Muscle of leg (tissue), 3 donors: ENCODE measurements at regions not wholly inside any gene's neighbourhood (a gene's known extent, or its start where the extent isn't known, plus 50 kb on each side); places are given as distances from the start of the nearest gene placed in this dataset.

Source experiments
- DNase-seq: peaks from one replicate; pipeline ENCODE4 v3.0.0; 2013
- H3K27ac ChIP-seq: one replicate; pipeline ENCODE4 v1.5.1; 2013; ENCODE audit warnings: mild to moderate bottlenecking, low read length, control low read depth
- H3K27me3 ChIP-seq: one replicate; pipeline ENCODE4 v1.6.1; 2013; ENCODE audit warnings: low read length; ENCODE audit not compliant: control insufficient read depth, insufficient read depth
- H3K36me3 ChIP-seq: one replicate; pipeline ENCODE4 v1.6.1; 2013; ENCODE audit warnings: low read length; ENCODE audit not compliant: control insufficient read depth, insufficient read depth
- H3K4me1 ChIP-seq: one replicate; pipeline ENCODE4 v1.6.1; 2013; ENCODE audit warnings: low read length; ENCODE audit not compliant: control insufficient read depth, insufficient read depth
- H3K4me3 ChIP-seq: one replicate; pipeline ENCODE4 v1.5.1; 2013; ENCODE audit warnings: low read length, control low read depth
- H3K9me3 ChIP-seq: replicated peaks from 2 replicates; pipeline ENCODE4 v1.6.1; 2013; ENCODE audit warnings: low read depth, low read length; ENCODE audit not compliant: control insufficient read depth
- WGBS: methylation state at CpG from one replicate; pipeline ENCODE4 v1.1.5; 2013; ENCODE audit warnings: missing lambda C conversion rate; ENCODE audit not compliant: insufficient coverage; 5-methylcytosine and 5-hydroxymethylcytosine counted together

- H3K9me3 ChIP-seq = no peaks in the 10 kb centered on the region
- WGBS = 53% methylated on average over 4 of the region's 11 CpGs
- H3K4me1 ChIP-seq = peaks cover 5% of the 10 kb centered on the region
- DNase-seq = no peak
- H3K36me3 ChIP-seq = no peaks in the 10 kb centered on the region
- no peaks in the 10 kb centered on the region for H3K27me3 ChIP-seq
- no peak overlapping the region for H3K4me3 ChIP-seq
- H3K27ac ChIP-seq = no peak overlapping the region
These were observed 750.1 kb downstream of the BRD1 start for GRCh38 chr22:49077586-49077985.

GRCh38 chr22:49077036-49077393 is 750.7 kb downstream of the BRD1 start:
- Histone ChIP-seq H3K9me3 (no peaks in the 10 kb centered on the region), H3K4me3 (no peak overlapping the region), H3K36me3 (no peaks in the 10 kb centered on the region), H3K4me1 (peaks cover 5% of the 10 kb centered on the region), H3K27me3 (no peaks in the 10 kb centered on the region), H3K27ac (no peak overlapping the region)
- DNase-seq = no peak
- WGBS = 70% methylated on average over 2 of the region's 5 CpGs

- H3K27ac ChIP-seq = no peak overlapping the region
- DNase-seq = no peak
- no peak overlapping the region for H3K4me3 ChIP-seq
- H3K36me3 ChIP-seq = no peaks in the 10 kb centered on the region
- H3K4me1 ChIP-seq = peaks cover 5% of the 10 kb centered on the region
- no peaks in the 10 kb centered on the region for H3K9me3 ChIP-seq
- 44% methylated on average over 3 of the region's 16 CpGs for WGBS
- H3K27me3 ChIP-seq = no peaks in the 10 kb centered on the region
These were observed 751.2 kb downstream of the BRD1 start for GRCh38 chr22:49076300-49077035.

- Histone ChIP-seq H3K4me1 (peaks cover 4% of the 10 kb centered on the region), H3K27ac (no peak overlapping the region), H3K36me3 (no peaks in the 10 kb centered on the region), H3K4me3 (no peak overlapping the region), H3K27me3 (peaks cover 3% of the 10 kb centered on the region), H3K9me3 (no peaks in the 10 kb centered on the region)
- 86% methylated on average over 4 of the region's 5 CpGs for WGBS
- no peak for DNase-seq
These were observed 752.5 kb downstream of the BRD1 start for GRCh38 chr22:49075150-49075549.

- Histone ChIP-seq H3K4me1 (no peaks in the 10 kb centered on the region), H3K36me3 (no peaks in the 10 kb centered on the region), H3K9me3 (no peaks in the 10 kb centered on the region), H3K4me3 (no peak overlapping the region), H3K27me3 (peaks cover 3% of the 10 kb centered on the region), H3K27ac (no peak overlapping the region)
- no peak for DNase-seq
- 96% methylated on average over 6 of the region's 6 CpGs for WGBS
These were observed 753.7 kb downstream of the BRD1 start for GRCh38 chr22:49073873-49074417.

- Histone ChIP-seq H3K4me3 (no peak overlapping the region), H3K27ac (no peak overlapping the region), H3K27me3 (peaks cover 3% of the 10 kb centered on the region), H3K36me3 (no peaks in the 10 kb centered on the region), H3K4me1 (no peaks in the 10 kb centered on the region), H3K9me3 (no peaks in the 10 kb centered on the region)
- DNase-seq = no peak
- 97% methylated on average over 7 of the region's 8 CpGs for WGBS
These were observed 754.6 kb downstream of the BRD1 start for GRCh38 chr22:49072996-49073645.

GRCh38 chr22:49070501-49070900 is 757.2 kb downstream of the BRD1 start:
- H3K27me3 ChIP-seq = peaks cover 3% of the 10 kb centered on the region
- no peak for DNase-seq
- H3K4me3 ChIP-seq = no peak overlapping the region
- no peak overlapping the region for H3K27ac ChIP-seq
- WGBS = 38% methylated on average over 4 of the region's 7 CpGs
- H3K9me3 ChIP-seq = no peaks in the 10 kb centered on the region
- H3K4me1 ChIP-seq = no peaks in the 10 kb centered on the region
- no peaks in the 10 kb centered on the region for H3K36me3 ChIP-seq

GRCh38 chr22:49068861-49069500 is 758.7 kb downstream of the BRD1 start:
- Histone ChIP-seq H3K4me3 (no peak overlapping the region), H3K27ac (no peak overlapping the region), H3K4me1 (no peaks in the 10 kb centered on the region), H3K27me3 (peaks cover 3% of the 10 kb centered on the region), H3K36me3 (no peaks in the 10 kb centered on the region), H3K9me3 (no peaks in the 10 kb centered on the region)
- WGBS = 62% methylated on average over 13 of the region's 15 CpGs
- no peak for DNase-seq

- Histone ChIP-seq H3K4me1 (peaks cover 4% of the 10 kb centered on the region), H3K9me3 (no peaks in the 10 kb centered on the region), H3K27ac (no peak overlapping the region), H3K4me3 (no peak overlapping the region), H3K27me3 (peaks cover 3% of the 10 kb centered on the region), H3K36me3 (no peaks in the 10 kb centered on the region)
- WGBS = 100% methylated on average over 1 of the region's 4 CpGs
- DNase-seq = no peak
These were observed 760.2 kb downstream of the BRD1 start for GRCh38 chr22:49067504-49067903.

GRCh38 chr22:49066619-49067018 is 761.1 kb downstream of the BRD1 start:
- Histone ChIP-seq H3K36me3 (no peaks in the 10 kb centered on the region), H3K27ac (no peak overlapping the region), H3K4me3 (no peak overlapping the region), H3K4me1 (peaks cover 4% of the 10 kb centered on the region), H3K27me3 (peaks cover 7% of the 10 kb centered on the region), H3K9me3 (no peaks in the 10 kb centered on the region)
- no CpG with 5 or more reads among the region's 9 CpGs for WGBS
- peak; percentile 49 for DNase-seq
